NOMO-1 (cell line): ENCODE measurements at regions not wholly inside any gene's neighbourhood (a gene's known extent, or its start where the extent isn't known, plus 50 kb on each side); places are given as distances from the start of the nearest gene placed in this dataset.
"Not testable (repeated sequence)": the region's sequence is repeated elsewhere in the genome, so short reads cannot be mapped to it uniquely, and the experiment has no call there.

Source experiments
- DNase-seq, 2 experiments: peaks; one replicate each; lab custom pipeline; 2025; ENCODE audit not compliant: unreplicated experiment in 2 of 2; lab: John Stamatoyannopoulos, UW

DNA sequence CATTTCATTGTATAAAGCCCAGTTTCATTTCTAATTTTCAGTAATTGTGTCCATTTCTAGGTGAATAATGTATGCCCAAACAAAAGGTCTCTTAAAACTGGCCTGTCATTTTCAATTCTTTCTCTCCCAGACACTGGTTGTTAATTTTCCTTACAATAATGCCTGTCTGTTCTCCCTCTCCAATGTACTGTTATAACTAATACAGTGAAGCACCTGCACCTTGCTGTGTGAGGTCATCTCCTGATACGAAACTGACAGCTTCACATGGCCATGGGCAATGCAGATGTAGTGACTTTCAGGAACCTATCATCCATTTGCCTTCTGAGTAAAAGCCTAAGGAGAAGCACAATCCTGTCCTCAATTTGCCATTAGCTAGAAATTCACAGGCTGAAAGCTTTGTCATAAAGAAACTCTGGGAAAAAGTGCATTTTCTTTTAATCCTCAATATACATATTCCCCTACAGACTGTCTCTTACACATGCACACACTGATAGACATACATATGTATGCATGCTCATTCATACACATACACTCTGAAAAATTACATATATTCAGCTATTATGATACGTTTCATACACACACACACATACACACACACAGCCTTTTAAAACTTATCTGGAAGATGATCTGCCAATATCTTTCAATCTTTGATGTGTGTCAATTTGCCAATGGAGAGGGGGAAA is 1030.3 kb downstream of the TDRD15 start:
- DNase-seq, result no peak

- not testable (repeated sequence) for DNase-seq
These were observed 1032.9 kb downstream of the TDRD15 start for GRCh38 chr2:22156661-22157060.

- no peak for DNase-seq
These were observed 1043.5 kb downstream of the TDRD15 start for GRCh38 chr2:22167256-22167655.

DNA sequence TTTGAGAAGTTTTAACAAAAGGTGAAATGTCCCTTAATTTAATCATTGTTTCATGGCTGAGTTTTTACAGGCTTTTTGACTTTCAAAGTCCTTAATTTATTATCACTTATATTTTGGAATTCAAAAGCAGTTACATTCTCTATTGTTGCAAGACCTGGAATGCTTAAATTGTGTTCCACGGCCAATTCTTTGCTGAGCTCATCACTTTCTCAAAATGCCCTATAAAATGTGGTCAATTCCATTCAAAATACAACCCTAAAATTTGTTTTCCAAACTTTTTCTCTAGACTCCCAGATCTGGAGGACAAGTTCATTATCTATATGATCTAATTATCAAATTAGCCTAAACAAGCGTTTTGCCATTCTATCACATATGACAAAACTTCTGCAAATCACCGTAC is 1051.2 kb downstream of the TDRD15 start:
- DNase-seq, result no peak

DNA sequence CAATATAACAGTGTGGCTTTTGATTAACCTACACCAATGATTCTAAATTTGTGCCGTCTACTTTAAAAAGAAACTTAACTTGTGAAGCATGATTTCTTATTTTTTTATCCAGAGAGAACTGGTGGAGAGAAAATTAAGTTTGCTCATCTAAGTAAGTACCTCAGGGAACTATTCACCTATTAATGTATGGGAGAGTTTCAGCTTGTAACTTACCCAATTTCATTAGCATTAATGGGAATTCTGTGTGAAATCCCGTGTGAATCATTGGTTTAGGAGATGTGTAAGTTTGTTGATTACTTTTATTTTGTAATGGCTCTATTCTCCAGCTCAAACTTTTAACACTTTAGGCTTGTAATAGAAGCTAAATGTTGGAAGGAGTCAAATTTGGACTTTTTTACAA is 1061.5 kb downstream of the TDRD15 start:
- DNase-seq, result no peak

DNA sequence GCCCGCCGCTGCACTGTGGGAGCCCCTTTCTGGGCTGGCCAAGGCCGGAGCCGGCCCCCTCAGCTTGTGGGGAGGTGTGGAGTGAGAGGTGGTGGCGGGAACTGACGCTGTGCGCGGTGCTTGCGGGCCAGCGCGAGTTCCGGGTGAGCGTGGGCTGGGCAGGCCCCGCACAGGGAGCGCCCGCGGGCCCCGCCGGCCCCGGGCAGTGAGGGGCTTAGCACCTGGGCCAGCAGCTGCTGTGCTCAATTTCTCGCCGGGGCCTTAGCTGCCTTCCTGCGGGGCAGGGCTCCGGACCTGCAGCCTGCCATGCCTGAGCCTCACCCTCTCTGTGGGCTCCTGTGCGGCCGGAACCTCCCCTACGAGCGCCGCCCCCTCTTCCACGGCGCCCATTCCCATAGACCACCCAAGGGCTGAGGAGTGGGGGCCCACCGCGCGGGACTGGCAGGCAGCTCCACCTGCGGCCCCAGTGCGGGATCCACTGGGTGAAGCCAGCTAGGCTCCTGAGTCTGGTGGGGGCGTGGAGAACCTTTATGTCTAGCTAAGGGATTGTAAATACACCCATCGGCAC is 1062.6 kb downstream of the TDRD15 start:
- DNase-seq, result not testable (repeated sequence)

GRCh38 chr2:22189893-22190480 is 1066.2 kb downstream of the TDRD15 start:
- DNase-seq, result no peak

DNA sequence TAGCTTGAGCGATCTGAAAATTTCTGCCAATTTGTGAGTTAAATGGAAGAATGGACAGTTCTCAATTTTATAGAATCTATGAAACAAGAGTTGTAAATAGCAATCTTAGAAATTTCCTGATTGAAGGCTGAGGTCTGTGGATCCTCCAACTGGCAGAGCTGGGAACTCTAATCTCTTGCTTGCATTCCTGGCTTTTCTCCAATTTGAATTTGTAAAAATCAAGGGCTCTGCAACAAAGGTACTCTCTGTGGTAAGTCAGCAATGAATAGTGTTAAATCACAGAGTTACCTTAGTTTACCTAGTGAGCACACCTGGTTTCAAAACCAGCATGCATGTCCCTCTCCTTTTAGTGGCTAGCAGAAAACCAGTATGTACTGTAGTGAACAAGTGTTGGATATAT is 1070.5 kb downstream of the TDRD15 start:
- no peak for DNase-seq

GRCh38 chr2:22196806-22197205 is 1073.0 kb downstream of the TDRD15 start:
- no peak for DNase-seq

GRCh38 chr2:22198381-22199283 is 1074.9 kb downstream of the TDRD15 start:
- DNase-seq, result no peak

DNA sequence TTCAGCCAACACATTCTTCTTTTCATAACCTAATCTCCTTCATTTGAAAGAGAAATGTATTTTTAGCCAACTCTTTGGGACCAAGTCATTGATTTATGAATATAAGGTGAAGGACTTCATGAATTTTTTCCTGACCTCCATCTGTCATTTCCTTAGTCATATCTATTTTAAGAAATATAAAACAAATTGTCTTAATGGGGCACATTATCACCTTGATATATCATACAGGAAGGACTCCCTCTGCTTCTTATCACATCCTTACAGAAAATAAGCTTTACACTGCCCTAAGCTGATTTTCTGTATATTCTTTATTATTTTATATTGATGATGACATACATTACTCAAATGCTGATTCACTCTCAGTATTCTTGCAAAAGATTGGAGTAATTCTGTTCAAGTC is 1076.2 kb downstream of the TDRD15 start:
- DNase-seq, result no peak

GRCh38 chr2:22209545-22209944 is 1085.8 kb downstream of the TDRD15 start:
- DNase-seq, result no peak

DNA sequence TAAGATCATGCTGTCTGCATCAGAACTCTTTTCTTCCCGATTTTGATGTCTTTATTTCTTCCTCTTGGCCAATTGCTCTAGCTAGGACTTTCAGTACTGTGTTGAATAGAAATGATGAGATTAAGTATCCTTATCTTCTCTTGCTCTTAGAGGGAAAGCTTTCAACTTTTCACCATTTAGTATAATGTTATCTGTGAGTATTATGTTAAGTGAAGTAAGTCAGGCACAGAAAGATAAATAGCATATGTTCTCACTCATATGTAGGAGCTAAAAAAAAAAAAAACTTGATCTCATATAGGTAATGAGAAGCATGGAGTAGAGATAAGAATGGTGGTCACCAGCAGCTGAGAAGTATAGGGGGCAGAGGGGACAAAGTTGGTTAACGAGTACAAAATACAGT is 1089.5 kb downstream of the TDRD15 start:
- DNase-seq, result no peak

GRCh38 chr2:22215517-22215916 is 1091.7 kb downstream of the TDRD15 start:
- DNase-seq, result no peak

DNA sequence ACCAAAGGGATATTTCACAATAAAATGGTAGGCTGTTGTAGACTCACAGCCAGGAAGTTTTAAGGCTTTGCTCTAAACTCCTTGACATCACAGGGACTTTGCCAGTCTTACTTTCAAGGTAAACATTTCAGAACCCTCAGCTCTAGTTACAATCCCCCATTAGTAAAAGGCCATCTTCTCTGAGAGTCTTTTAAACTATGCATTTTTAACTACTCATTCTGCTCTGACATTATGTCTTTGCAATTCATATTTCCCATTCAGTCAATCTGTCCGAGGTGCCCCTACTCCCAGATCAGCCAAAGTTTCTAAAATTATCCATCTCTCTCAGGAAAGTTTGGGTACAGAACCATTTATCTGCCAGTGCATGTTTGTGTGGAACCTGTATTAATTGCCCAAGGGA is 1094.1 kb downstream of the TDRD15 start:
- no peak for DNase-seq

GRCh38 chr2:22221006-22221405 is 1097.2 kb downstream of the TDRD15 start:
- peak; percentile 7 to 68 for DNase-seq

DNA sequence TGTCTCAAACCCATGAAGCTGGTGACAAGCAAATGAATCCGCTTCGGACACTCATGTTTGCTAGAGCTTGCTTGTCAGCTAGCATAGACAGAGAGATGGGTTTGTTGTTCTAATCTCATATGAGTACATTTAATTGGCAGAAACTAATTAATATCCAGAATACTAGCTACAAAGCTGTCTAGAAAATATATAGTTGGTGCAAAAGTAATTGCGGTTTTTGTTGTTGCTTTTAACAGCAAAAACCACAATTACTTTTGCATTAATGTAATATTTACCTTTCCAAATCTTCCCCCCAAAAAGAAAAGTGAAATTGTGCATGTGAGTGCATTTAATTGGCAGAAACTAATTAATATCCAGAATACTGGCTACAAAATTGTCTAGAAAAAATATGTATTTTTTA is 1115.2 kb downstream of the TDRD15 start:
- no peak for DNase-seq

GRCh38 chr2:22247466-22247865 is 1123.7 kb downstream of the TDRD15 start:
- no peak for DNase-seq

DNA sequence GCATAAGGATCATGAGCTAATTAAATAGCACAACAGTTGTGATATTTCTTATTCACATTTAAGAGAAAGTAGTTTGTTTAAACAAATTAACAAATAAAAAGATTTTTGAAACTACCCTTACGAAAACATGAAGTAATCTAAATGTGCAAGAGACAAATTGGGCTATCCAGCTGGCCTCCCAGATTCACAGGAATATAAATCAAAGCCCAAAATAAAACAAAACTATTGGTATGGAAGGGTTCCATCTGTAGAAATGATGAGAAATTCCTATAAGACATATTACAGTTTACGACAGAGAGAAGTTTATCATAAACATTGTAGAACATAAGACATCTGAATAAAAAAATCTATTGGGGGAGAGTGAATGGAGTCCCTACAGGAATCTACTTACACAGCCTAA is 1125.1 kb downstream of the TDRD15 start:
- no peak for DNase-seq

DNA sequence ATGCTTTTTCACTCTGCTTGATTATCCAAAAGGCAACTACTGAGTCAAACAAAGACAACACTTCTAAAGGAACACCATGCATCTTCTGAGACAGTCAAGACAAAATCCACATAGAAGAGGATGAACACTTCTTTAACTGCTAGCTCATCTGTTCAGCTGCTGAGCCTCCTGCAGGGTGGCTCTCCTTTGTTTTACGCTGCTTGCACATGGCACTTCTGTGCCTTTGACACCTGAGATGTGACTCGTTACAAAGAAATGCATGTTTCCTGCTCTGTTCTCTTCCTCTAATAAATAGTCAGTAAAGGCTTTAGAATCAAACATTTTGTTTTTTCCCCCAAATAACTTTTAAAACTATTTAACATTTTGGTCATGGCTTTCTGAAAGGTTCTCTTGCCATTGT is 1129.4 kb downstream of the TDRD15 start:
- DNase-seq, result no peak

GRCh38 chr2:22261165-22261564 is 1123.8 kb upstream of the KLHL29 start:
- DNase-seq, result no peak
